Fibroblast of lung (primary cell): ENCODE measurements at regions not wholly inside any gene's neighbourhood (a gene's known extent, or its start where the extent isn't known, plus 50 kb on each side); places are given as distances from the start of the nearest gene placed in this dataset.
"Not testable (repeated sequence)": the region's sequence is repeated elsewhere in the genome, so short reads cannot be mapped to it uniquely, and the experiment has no call there.

ENCODE experiments used
- DNase-seq, 2 donors: peaks; one replicate each; pipeline versions ENCODE4 v3.0.0 to v3.0.0-alpha.2; 2010; ENCODE audit warnings: low read depth in 2 of 2
- H2AFZ ChIP-seq: 2 replicates; pipeline ENCODE4 v1.5.1; 2012; ENCODE audit warnings: low read length, control low read depth, inconsistent platforms
- H3K27ac ChIP-seq: 2 replicates; pipeline ENCODE4 v1.5.1; 2011; ENCODE audit warnings: low read length, control low read depth; ENCODE audit not compliant: insufficient read depth
- H3K27me3 ChIP-seq: 2 replicates; pipeline ENCODE4 v1.5.1; 2011; ENCODE audit warnings: mild to moderate bottlenecking, low read length; ENCODE audit not compliant: control insufficient read depth, insufficient read depth
- H3K36me3 ChIP-seq: 2 replicates; pipeline ENCODE4 v1.5.1; 2011; ENCODE audit warnings: low read length; ENCODE audit not compliant: control insufficient read depth, insufficient read depth
- H3K4me1 ChIP-seq: 2 replicates; pipeline ENCODE4 v1.5.1; 2011; ENCODE audit warnings: low read length; ENCODE audit not compliant: control insufficient read depth, insufficient read depth; ENCODE audit errors: extremely low read depth
- H3K4me2 ChIP-seq: 2 replicates; pipeline ENCODE4 v1.5.1; 2011; ENCODE audit warnings: low read length, control low read depth; ENCODE audit not compliant: insufficient read depth; ENCODE audit errors: extremely low read depth
- H3K4me3 ChIP-seq, 4 experiments: fragments of 200-600 bp in 1 of 4; sonication (generic) in 1 of 4; replicated peaks in 1 of 4; 2 replicates each; pipeline ENCODE4 v1.5.1; 2011 to 2016; ENCODE audit warnings: low read length in 4 of 4, low read depth in 3 of 4, mild to moderate bottlenecking in 3 of 4, control low read depth in 2 of 4, inconsistent platforms in 1 of 4, mixed read lengths in 1 of 4; ENCODE audit not compliant: insufficient read depth in 1 of 4; ENCODE audit errors: control extremely low read depth in 1 of 4
- H3K79me2 ChIP-seq: 2 replicates; pipeline ENCODE4 v1.5.1; 2012; ENCODE audit warnings: mild to moderate bottlenecking, low read length, inconsistent platforms; ENCODE audit not compliant: control insufficient read depth, insufficient read depth
- H3K9ac ChIP-seq: 2 replicates; pipeline ENCODE4 v1.5.1; 2011; ENCODE audit warnings: mild to moderate bottlenecking, low read length, control low read depth; ENCODE audit not compliant: insufficient read depth
- H3K9me3 ChIP-seq: 2 replicates; pipeline ENCODE4 v1.5.1; 2012; ENCODE audit warnings: low read depth, low read length; ENCODE audit not compliant: control insufficient read depth, insufficient read depth
- H4K20me1 ChIP-seq: 2 replicates; pipeline ENCODE4 v1.5.1; 2011; ENCODE audit warnings: low read length; ENCODE audit not compliant: control insufficient read depth, insufficient read depth; ENCODE audit errors: extremely low read depth
- EZH2 ChIP-seq: IDR thresholded peaks from 2 replicates; pipeline ENCODE4 v1.5.1; 2012; ENCODE audit warnings: low read length, control low read depth, mild to moderate bottlenecking; ENCODE audit errors: missing control alignments
- TF ChIP-seq, protein P1 (sequence below), 2 donors: IDR thresholded peaks in 1 of 2; conservative IDR thresholded peaks in 1 of 2; 1 replicate in 1 of 2; 2 replicates in 1 of 2; pipeline ENCODE4 v1.5.1; 2011 to 2012; ENCODE audit warnings: low read length in 2 of 2, control low read depth in 1 of 2, inconsistent platforms in 1 of 2, low read depth in 1 of 2, mild to moderate bottlenecking in 1 of 2

DNA sequence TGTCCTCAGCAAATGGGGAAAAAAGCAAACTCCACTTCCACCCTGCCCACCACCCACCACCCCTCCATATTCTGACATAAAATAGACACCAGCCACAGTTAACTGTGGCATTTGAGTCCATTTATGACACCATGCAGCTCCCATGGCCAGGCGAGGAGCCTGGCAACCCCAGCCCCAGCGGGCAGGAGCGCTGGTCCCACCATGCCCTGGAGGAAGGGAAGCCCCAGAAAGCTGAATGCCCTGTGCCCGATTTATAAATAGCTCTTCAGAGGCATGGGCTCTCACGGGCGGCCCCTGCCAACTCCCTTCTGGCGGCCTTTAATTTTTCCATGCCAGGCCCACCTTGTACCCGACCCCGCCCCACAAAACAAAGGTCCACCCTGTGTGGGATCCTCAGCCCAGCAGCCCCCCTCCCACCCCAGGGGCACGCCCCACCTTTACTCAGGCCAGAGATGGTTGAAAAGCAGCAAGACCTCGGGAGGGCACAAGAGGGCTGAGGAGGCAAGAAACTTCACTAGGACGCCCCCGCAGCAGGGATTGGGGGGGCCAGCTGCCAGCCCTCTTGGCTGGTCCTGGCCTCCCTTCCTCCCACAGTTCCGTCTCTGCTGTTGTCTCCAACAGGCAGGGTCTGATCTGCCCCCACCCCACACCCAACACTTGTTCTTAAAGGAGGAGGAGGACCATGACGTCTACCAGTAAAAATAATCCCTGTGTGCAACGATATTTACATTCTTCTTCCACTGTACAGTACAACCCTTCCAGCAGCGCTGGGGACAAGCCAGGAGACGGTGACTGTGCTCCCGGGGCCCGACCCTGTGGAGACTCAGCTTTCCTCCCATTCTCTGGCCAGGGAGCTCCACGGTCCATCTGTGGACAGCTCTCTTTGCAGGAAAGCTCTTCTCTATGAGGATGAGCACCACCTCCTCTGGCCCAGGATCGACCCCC, 115.6 kb upstream of the CDYL start:
- Histone ChIP-seq H3K79me2 (no peaks in the 10 kb centered on the region), H3K36me3 (no peaks in the 10 kb centered on the region), H3K4me2 (no peak overlapping the region), H2AFZ (no peak overlapping the region), H3K27ac (no peak overlapping the region), H3K4me1 (peaks cover 2% of the 10 kb centered on the region), H3K27me3 (no peaks in the 10 kb centered on the region), H4K20me1 (no peaks in the 10 kb centered on the region), H3K9ac (no peak overlapping the region), H3K9me3 (no peaks in the 10 kb centered on the region), H3K4me3 (no peak overlapping the region)
- TF ChIP-seq, protein P1, sequence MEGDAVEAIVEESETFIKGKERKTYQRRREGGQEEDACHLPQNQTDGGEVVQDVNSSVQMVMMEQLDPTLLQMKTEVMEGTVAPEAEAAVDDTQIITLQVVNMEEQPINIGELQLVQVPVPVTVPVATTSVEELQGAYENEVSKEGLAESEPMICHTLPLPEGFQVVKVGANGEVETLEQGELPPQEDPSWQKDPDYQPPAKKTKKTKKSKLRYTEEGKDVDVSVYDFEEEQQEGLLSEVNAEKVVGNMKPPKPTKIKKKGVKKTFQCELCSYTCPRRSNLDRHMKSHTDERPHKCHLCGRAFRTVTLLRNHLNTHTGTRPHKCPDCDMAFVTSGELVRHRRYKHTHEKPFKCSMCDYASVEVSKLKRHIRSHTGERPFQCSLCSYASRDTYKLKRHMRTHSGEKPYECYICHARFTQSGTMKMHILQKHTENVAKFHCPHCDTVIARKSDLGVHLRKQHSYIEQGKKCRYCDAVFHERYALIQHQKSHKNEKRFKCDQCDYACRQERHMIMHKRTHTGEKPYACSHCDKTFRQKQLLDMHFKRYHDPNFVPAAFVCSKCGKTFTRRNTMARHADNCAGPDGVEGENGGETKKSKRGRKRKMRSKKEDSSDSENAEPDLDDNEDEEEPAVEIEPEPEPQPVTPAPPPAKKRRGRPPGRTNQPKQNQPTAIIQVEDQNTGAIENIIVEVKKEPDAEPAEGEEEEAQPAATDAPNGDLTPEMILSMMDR (conservative IDR thresholded peaks at IDR 0.05 in 1 of 2, IDR thresholded peaks at IDR 0.05 in 1 of 2; ENCODE audit: low read depth in 1 of 2, low read length in 2 of 2): no peak
- TF ChIP-seq EZH2: no peak
- no peak for DNase-seq

DNA sequence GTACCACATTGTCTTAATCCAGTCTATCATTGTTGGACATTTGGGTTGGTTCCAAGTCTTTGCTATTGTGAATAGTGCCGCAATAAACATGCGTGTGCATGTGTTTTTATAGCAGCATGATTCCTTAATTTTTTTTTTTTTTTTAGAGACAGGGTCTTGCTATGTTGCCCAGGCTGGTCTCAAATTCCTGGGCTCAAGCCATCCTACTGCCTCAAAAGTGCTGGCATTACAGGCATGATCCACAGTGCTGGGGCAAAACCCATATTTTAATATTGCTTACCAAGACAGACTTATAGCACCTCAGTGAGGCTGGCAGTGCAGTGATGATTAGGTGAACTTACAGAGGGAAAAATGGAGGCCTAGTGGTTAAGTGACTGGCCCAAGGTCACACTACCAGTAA, 116.5 kb upstream of the CDYL start:
- H4K20me1 ChIP-seq, H3K36me3 ChIP-seq, H3K9ac ChIP-seq, H3K4me1 ChIP-seq, H3K79me2 ChIP-seq, H2AFZ ChIP-seq, H3K27ac ChIP-seq, H3K9me3 ChIP-seq, H3K4me2 ChIP-seq, H3K4me3 ChIP-seq, DNase-seq, H3K27me3 ChIP-seq: not testable (repeated sequence)

DNA sequence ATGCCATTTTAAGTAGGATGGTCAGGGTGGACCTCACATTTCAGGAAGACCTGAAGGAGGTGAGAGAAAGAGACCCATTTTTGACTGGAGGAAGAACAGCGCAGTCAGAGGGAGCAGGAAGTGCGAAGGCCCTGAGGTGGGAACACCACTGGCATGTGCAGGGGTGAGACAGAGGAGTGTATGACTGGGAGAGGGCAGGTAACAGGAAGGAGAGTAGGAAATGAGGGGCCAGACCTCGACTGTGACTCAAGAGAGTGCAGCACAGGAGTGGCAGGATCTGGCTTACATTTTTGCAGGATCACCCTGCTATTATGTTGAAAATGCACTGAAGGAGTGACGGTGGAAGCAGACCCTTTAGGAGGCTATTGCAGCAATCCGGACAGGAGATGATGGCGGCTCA, 117.7 kb upstream of the CDYL start:
- no peaks in the 10 kb centered on the region for H4K20me1 ChIP-seq
- no peak overlapping the region for H3K4me3 ChIP-seq
- no peaks in the 10 kb centered on the region for H3K9me3 ChIP-seq
- H3K4me1 ChIP-seq: no peaks in the 10 kb centered on the region
- no peaks in the 10 kb centered on the region for H3K36me3 ChIP-seq
- no peaks in the 10 kb centered on the region for H3K79me2 ChIP-seq
- no peaks in the 10 kb centered on the region for H3K27me3 ChIP-seq
- no peak overlapping the region for H2AFZ ChIP-seq
- no peak for TF ChIP-seq EZH2
- TF ChIP-seq, protein P1 (conservative IDR thresholded peaks at IDR 0.05 in 1 of 2, IDR thresholded peaks at IDR 0.05 in 1 of 2; ENCODE audit: low read depth in 1 of 2, low read length in 2 of 2): no peak
- no peak overlapping the region for H3K27ac ChIP-seq
- DNase-seq: no peak
- H3K4me2 ChIP-seq: no peak overlapping the region
- H3K9ac ChIP-seq: no peak overlapping the region
